ENCODE measurements at regions not wholly inside any gene's neighbourhood (a gene's known extent, or its start where the extent isn't known, plus 50 kb on each side); places are given as distances from the start of the nearest gene placed in this dataset.

DNA sequence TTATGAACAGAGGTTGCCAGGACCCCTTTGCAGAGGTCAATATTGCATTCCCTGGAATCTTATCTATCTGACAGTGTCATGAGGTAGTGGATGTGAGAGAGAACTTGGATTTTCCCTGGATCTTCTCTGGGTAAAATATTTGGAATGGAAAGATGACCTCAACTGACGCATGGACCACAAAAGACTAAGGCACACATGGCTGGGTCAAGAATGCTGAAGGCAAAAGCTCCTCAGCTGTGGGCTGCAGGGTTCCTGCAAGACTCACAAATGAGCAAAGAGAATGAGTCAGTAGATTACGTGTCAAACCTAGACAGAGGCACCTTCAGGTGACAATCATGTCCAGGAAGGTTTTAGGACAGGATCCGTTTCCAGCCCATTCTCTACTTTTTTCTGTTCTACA, 484.0 kb downstream of the C6orf118 start:
- TF ChIP-seq EP300 (IDR thresholded peaks at IDR 0.05), result no peak
- TF ChIP-seq CTCF (IDR thresholded peaks at IDR 0.05), result no peak
- TF ChIP-seq POLR2AphosphoS5 (IDR thresholded peaks at IDR 0.05), result no peak
